ENCODE measurements at regions not wholly inside any gene's neighbourhood (a gene's known extent, or its start where the extent isn't known, plus 50 kb on each side); places are given as distances from the start of the nearest gene placed in this dataset.

DNA sequence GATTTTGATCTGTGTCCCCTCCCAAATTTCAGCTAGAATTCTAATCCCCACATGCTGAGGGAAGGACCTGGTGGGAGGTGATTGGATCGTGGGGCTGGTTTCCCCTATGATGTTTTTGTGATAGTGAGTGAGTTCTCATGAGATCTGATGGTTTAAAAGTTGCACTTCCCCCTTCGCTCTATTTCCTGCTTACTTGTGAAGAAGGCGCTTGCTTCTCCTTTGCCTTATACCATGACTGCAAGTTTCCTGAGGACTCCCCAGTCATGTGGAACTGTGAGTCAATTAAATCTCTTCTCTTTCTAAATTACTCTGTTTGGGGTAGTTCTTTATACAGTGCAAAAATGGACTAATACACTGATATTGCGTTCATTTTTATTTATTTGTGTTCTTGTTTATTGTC, 636.8 kb upstream of the LINC00305 start:
- TF ChIP-seq, protein P1, sequence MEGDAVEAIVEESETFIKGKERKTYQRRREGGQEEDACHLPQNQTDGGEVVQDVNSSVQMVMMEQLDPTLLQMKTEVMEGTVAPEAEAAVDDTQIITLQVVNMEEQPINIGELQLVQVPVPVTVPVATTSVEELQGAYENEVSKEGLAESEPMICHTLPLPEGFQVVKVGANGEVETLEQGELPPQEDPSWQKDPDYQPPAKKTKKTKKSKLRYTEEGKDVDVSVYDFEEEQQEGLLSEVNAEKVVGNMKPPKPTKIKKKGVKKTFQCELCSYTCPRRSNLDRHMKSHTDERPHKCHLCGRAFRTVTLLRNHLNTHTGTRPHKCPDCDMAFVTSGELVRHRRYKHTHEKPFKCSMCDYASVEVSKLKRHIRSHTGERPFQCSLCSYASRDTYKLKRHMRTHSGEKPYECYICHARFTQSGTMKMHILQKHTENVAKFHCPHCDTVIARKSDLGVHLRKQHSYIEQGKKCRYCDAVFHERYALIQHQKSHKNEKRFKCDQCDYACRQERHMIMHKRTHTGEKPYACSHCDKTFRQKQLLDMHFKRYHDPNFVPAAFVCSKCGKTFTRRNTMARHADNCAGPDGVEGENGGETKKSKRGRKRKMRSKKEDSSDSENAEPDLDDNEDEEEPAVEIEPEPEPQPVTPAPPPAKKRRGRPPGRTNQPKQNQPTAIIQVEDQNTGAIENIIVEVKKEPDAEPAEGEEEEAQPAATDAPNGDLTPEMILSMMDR (IDR thresholded peaks at IDR 0.05; ENCODE audit: low read depth, low read length), result no peak
- TF ChIP-seq EZH2phosphoT487 (IDR thresholded peaks at IDR 0.05; ENCODE audit: low read depth), result no peak

All from OCI-LY3 (cell line).